ENCODE measurements at regions not wholly inside any gene's neighbourhood (a gene's known extent, or its start where the extent isn't known, plus 50 kb on each side); places are given as distances from the start of the nearest gene placed in this dataset.

- DNase-seq: no peak
- ATAC-seq (ENCODE audit: low FRiP score in 2 of 2): no peak
These were observed 352.5 kb downstream of the C12orf50 start for GRCh38 chr12:87676731-87677130.

GRCh38 chr12:87671757-87672156 lies 357.4 kb downstream of the C12orf50 start:
- no peaks in the 10 kb centered on the region for H3K36me3 ChIP-seq
- 90 to 97% methylated on average over 4 of the region's 4 CpGs for WGBS, 2 donors
- peaks cover 0 to 2% (median 0%) of the 10 kb centered on the region in 4 donors for H3K9me3 ChIP-seq
- H3K27ac ChIP-seq: no peak overlapping the region
- ATAC-seq (ENCODE audit: low FRiP score in 2 of 2): no peak
- H3K27me3 ChIP-seq: no peaks in the 10 kb centered on the region
- no peak overlapping the region for H3K4me3 ChIP-seq
- H3K4me1 ChIP-seq: no peaks in the 10 kb centered on the region
- no peak for TF ChIP-seq POLR2A (IDR thresholded peaks at IDR 0.05)
- no peak for TF ChIP-seq POLR2AphosphoS5 (IDR thresholded peaks at IDR 0.05)
- DNase-seq: no peak

More at GRCh38 chr12:87676731-87677130, 352.5 kb downstream of the C12orf50 start:
- TF ChIP-seq POLR2A (IDR thresholded peaks at IDR 0.05): no peak
- no peak for TF ChIP-seq EP300 (IDR thresholded peaks at IDR 0.05)
- no peak for TF ChIP-seq CTCF (IDR thresholded peaks at IDR 0.05)
- TF ChIP-seq POLR2AphosphoS5 (IDR thresholded peaks at IDR 0.05): no peak
- Histone ChIP-seq H3K4me1 (no peaks in the 10 kb centered on the region), H3K36me3 (no peaks in the 10 kb centered on the region), H3K27ac (no peak overlapping the region), H3K4me3 (no peak overlapping the region), H3K27me3 (no peaks in the 10 kb centered on the region), H3K9me3 (peaks cover 0 to 2% (median 0%) of the 10 kb centered on the region in 4 donors)

GRCh38 chr12:87670448-87670847 lies 358.8 kb downstream of the C12orf50 start:
- no peaks in the 10 kb centered on the region for H3K36me3 ChIP-seq
- ATAC-seq (ENCODE audit: low FRiP score in 2 of 2) (no peak), DNase-seq (no peak)
- TF ChIP-seq CTCF (IDR thresholded peaks at IDR 0.05) (no peak), POLR2AphosphoS5 (IDR thresholded peaks at IDR 0.05) (no peak), POLR2A (IDR thresholded peaks at IDR 0.05) (no peak), EP300 (IDR thresholded peaks at IDR 0.05) (no peak)
- no peaks in the 10 kb centered on the region for H3K27me3 ChIP-seq
- H3K9me3 ChIP-seq: peaks cover 0 to 2% (median 0%) of the 10 kb centered on the region in 4 donors
- H3K4me1 ChIP-seq: no peaks in the 10 kb centered on the region
- H3K27ac ChIP-seq: no peak overlapping the region
- H3K4me3 ChIP-seq: no peak overlapping the region
- WGBS, 2 donors: 94 to 96% methylated on average over 7 of the region's 7 CpGs

GRCh38 chr12:87667378-87667777 lies 361.8 kb downstream of the C12orf50 start:
- WGBS, 2 donors: 40 to 43% methylated on average over 2 of the region's 2 CpGs
- H3K36me3 ChIP-seq: no peaks in the 10 kb centered on the region
- no peaks in the 10 kb centered on the region for H3K27me3 ChIP-seq
- no peak overlapping the region for H3K27ac ChIP-seq
- no peaks in the 10 kb centered on the region for H3K9me3 ChIP-seq
- no peaks in the 10 kb centered on the region for H3K4me1 ChIP-seq
- DNase-seq (no peak), ATAC-seq (ENCODE audit: low FRiP score in 2 of 2) (peak in 1 of 2 donors; percentile 51)
- H3K4me3 ChIP-seq: no peak overlapping the region
- peak in 1 of 6 experiments; percentile 26 for TF ChIP-seq CTCF (IDR thresholded peaks at IDR 0.05)
- TF ChIP-seq EP300 (IDR thresholded peaks at IDR 0.05): no peak

- Histone ChIP-seq H3K4me3 (peak overlapping the region in 2 of 4 donors; percentile 15 to 30), H3K36me3 (no peaks in the 10 kb centered on the region), H3K27me3 (no peaks in the 10 kb centered on the region), H3K9me3 (no peaks in the 10 kb centered on the region), H3K4me1 (no peaks in the 10 kb centered on the region), H3K27ac (no peak overlapping the region)
- DNase-seq: no peak
- TF ChIP-seq POLR2AphosphoS5 (IDR thresholded peaks at IDR 0.05): no peak
- TF ChIP-seq CTCF (IDR thresholded peaks at IDR 0.05): no peak
- no peak for TF ChIP-seq POLR2A (IDR thresholded peaks at IDR 0.05)
- TF ChIP-seq EP300 (IDR thresholded peaks at IDR 0.05): no peak
- 48 to 60% methylated on average over 5 of the region's 5 CpGs for WGBS, 2 donors
- ATAC-seq (ENCODE audit: low FRiP score in 2 of 2): peak in 1 of 2 donors; percentile 64
These were observed 367.3 kb downstream of the C12orf50 start for GRCh38 chr12:87661786-87662377.

All from upper lobe of left lung (tissue), 6 donors.